HG02759 (cell line): ENCODE measurements at regions not wholly inside any gene's neighbourhood (a gene's known extent, or its start where the extent isn't known, plus 50 kb on each side); places are given as distances from the start of the nearest gene placed in this dataset.

ENCODE experiments used
- ATAC-seq: cut with Tn5 transposase; IDR thresholded peaks from one replicate; pipeline ENCODE4 v1.9.1; 2021; ENCODE audit warnings: mild to moderate bottlenecking, moderate library complexity; ENCODE audit not compliant: unreplicated experiment

DNA sequence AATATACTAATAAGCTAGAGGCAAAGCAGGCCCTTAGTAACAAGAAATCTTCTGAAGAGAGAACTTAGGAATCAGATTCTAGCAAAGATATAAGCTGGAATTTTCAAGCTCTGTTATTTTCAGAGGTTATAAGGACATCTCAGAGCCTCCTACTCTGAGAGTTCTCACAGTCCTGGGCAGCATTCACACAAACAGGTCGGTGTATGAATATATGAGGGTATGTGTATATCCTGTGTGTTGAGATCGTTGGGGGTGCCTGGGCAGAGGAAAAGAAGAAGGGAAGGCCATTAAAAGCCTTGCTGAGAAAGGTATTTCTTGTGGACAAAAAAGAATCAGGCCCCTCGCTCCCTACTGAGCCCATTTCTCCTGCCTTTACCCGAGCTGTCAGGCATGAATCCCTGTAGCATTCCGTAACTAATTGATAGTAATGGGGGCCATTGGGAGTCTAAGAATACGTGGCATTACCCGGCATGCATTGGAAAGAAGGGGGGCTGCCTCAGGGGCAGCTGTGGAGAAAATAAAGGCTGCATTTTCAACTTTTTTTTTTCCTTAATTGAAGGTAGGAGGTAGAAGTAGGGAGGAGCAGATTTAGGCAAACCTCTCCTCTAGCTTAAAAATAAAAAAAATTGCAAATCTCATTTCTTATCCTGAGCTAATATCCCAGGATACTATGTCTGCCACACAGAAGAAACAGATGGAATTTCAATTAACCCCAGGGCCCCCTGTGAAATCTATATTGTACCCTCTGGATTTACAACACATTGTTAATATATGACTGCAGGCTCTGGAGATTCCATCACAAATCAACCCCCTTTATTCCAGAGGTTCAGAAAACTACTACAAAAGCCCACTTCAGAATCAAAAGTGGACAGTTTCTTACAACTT lies 103.8 kb downstream of the GTPBP8 start:
- no peak for ATAC-seq

DNA sequence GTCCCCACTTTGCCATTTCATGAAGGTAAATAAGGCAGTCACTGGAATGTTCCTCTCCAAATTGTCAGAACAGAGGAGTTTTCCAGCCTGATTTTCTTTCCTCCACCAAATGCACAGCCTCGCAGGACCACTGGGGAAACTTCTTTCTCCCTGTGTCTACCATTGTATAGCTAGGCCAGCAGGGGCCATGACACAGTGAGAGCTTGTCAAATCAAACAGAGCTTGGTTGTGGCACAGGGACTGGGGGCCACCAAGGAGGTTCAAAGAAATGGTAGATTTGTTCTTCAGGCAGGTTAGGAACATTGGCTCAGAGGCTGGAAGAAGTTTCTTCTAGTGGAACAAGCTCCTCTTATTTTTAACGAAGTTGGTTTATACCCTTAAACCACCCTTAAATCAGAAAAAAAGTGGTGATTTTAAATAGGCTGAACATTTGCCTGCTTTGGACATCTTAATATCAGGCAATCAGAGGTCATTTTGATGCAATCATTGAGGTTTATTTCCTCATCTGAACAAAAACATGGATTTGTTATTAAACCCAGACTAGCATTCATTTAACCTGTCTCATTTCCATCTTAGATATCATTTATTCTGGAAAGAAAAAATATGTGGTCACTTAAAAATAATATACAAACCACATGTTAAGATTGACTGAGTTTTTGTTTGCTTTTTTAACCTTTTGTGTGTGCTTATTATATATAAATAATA lies 105.6 kb downstream of the GTPBP8 start:
- ATAC-seq: no peak

DNA sequence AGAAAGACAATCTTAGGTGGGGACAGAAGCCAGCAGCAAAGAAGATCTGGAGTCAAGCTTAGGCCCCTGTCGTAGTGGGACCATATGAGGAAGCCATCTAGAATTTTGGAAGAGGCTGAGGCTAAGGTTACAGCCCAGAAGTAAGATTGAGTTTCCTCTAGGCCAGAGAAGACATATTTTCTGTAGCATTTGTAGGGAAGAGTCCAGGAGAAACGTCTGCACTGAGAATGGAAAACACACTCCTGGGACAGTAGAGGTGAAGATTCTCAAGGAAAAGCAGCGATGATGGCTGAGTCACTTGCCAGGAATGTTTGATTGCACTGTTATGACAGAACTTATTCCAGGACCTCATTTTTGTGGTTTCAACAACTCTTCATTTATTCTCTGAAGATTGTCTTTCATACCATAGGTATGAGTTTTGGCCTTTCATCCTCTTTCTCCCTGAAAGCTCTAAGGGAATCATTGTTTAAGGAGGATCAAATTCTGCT lies 107.2 kb downstream of the GTPBP8 start:
- ATAC-seq: no peak

DNA sequence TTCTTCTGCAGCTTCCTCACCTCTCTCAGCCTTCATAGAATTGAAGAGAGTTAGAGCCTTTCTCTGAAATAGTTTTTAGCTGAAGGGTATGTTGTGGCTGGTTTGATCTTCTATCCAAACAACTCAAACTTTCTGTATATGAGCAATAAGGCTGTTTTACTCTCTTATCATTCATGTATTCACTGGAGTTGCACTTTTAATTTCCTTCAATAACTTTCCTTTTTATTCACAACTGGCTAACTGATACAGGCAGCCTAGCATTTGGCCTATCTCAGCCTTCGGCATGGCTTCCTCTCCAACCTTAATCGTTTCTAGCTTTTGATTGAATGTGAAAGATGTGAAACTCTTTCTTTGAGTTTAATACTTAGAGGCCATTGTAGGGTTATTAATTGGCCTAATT lies 109.3 kb downstream of the GTPBP8 start:
- ATAC-seq: no peak

DNA sequence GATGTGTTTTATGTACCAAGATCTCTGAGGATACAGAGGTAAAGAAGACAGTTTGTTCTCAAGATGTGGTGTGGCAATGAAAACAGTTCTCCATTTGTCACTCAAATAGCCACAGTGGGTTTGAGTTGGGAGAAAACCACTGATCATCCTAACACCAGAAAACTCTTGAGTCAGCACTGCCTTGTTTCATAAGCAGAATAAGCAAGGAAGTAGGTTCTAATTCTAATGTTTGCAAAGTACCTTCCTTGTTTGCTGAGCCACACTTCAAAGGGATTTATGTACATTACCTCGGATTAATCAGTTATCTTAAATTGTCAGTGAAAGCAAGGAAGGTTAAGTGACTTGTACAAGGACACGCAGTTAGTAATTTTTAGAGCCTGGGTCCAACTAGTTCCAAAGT lies 107.8 kb upstream of the BOC start:
- ATAC-seq: no peak

DNA sequence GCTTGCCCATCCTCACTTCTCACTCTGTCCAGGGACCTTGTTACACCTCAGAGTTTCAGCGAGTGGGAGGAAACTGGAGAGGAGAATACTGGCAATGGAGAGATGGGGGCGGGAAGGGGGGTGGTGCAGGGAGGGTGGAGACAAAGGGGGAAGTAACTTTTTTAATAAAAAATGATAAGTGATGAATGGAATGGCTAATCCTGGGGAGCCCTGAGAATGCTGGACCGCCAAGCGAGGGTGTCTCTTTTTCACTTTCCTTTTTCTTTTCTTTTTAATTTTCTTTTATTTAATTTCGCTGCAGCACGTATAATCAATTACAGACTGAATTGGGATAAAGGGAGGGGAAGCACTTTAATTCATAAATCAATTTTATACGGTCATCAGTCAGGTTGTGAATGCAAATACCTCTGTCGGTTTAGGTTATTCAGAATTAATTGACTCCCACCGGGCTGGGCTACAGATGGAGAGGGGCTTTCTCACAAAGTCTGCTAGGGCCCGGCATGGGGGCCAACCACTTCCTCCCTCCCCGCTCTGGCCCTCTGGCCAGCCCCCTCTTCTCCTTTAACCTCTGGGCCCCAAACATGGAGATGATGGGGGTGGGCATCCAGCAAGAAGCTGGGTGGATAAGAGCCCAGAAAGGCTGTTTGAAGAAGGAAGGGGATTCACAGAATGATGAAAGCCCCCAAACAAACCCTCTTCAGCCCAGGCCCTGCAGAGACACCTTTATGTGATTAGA lies 106.8 kb upstream of the BOC start:
- no peak for ATAC-seq

DNA sequence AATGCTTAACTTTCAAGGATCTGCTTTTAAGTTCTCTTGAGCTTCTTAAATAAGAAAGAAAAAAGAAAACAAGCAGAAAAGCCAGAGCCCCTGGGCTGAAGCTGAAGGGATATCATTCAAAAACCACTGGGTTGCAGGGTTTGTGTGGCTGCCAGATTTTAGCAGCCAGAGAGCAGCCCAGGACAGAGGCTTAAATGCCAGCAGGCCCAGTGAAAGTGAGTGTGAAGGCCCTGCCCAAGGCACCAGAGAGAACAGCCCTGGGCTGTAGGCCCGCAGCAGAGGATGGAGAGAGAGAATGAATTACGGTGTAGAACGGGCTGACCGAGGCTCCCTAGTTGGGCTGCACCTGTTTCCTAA lies 106.3 kb upstream of the BOC start:
- ATAC-seq: no peak

DNA sequence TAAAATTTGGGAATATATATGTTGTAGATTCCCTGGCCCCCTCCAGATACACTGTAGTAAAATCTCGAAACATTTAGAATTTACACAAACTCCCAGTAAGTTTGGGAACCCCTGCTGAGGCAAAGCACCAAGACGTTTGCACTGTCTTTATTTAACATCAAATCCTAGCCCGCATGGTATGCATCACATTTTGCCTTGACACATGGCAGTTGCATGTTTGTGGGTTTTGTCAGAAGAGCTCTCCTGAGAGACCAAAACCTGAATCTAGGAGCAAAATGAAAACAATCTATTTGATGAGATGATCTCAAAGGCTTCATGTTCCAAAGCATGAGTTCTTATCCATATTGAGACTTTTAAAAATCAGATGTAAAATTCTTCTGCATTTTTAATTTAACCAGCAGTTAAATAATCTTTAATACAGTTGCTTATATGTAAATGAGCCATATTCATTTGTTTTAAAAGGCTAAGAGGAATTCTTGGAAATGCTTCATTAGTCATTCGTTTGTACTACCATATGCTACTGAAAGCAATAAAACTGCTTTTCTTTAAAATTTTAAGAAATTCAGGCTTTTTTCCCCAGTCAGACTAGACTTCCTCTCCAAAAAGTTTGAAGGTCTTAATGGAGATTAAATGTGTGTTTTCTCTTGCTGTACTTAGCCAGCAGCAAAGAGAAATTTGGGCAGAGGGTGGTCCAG lies 105.2 kb upstream of the BOC start:
- no peak for ATAC-seq

DNA sequence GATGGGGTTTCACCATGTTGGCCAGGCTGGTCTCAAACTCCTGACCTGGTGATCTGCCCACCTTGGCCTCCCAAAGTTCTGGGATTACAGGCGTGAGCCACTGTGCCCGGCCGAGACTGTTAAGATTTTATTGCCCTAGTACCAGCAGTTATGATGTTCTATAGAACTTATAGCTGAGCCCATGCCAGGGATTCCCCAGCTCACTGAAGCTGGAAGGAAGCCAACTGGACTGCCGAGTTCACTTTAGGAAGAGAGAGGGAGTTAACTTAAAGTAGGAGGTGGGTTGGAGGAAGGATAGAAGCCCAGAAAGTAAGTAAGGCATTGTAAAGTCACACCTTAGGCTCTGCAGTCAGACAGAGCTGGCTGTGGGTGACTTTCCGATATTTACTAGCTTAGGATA lies 101.1 kb upstream of the BOC start:
- ATAC-seq: no peak

DNA sequence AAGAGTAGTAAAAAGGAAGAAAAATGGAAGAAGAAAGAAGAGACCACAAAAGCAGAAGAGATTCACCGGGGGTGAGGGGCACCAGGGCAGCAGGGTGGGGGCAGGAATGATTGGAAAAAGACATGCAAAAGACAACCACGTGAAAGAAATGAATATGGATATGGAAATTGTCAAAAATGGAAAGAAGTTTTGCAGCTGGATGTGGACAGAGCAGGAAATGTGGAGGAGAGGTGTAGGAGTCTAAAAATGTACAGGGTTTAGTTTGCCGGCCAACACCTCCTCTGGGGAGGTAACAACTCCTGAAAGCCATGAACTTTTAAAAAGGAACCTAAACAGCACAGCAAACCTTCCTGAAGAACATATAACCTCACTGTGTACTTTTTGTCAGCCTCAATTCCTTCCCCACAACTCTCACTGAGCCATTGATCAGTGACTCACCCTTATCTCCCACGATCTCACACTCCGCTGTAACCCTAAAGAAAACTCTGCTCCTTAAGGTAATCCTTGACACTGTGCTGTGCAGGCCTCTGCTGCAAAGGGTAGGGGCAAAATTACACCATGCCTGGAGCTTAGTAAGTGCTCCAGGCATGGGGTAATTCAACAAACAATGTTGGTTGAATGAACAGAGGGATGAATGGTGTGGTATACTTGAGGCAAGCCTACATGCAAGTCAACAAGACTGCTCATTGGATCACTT lies 100.2 kb upstream of the BOC start:
- no peak for ATAC-seq

DNA sequence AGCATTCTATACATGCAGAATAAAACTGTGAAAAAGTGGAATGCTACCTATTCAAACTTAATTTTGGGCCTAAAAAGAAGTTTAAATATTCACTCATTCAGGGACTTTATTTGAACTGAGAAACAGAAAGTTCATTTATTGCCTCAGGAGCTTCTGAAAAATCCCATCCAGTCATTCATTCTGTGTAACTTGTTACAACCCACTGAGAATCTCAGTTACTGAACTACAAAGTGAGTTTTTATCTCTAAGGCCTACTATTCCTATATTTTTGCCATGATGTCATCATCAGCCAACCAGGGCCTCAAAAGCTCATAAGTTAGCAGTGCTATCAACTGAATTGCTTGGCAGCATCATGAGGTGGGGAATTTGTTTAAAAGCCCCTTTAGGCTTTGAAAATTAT lies 98.0 kb upstream of the BOC start:
- ATAC-seq: no peak

DNA sequence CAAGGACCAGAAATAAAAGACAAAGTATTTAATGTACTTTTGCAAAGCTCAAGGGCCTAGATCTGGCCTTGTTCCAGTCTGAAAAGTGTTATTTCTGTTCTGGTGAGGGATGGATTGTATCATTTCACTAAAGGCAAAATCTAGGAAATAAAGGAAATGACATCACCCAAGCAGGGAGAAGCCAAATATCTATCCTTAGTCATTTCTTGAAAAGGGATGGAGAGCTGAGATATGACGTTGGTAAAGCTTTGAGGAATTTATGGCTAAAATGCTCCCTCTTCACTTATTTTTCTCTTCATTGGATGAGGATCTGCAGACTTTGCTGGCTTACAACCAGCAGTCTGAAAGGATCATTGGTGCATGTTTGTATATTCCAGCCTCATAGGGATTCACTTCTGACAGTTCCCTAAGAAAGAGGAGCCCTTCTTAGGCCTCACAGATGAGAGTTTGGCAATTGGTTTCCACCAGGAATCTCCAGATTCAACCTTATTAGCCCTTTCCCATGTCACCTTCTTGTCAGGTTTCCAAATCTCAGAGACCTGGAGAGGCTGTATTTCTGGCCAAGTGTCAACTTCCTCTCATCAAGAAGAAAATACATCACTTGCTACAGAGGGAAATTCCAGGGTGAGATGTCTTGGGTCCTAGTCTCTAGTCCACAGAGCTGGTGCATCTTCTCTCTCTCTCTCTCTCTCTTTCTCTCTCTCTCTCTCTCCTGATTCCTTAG lies 93.7 kb upstream of the BOC start:
- ATAC-seq: no peak

DNA sequence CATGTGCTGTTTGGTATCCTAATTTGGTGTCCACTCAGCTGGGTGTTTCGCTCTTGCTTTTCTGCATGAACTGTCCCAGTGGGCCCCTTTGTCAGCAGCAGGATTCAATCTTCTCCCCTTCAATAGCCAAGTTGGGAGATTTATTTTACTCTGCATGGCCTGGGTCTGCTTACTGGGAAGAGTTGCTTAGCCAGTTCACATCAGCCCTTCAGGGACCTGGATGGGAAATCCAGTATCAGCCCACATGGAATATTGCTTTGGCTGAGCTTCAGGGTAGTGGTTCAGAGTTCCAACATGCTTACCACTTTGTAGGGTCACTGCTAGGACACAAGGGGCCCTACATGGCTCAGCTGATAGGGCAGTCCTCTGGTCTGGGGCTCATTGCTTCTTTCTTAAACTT lies 93.0 kb upstream of the BOC start:
- no peak for ATAC-seq

DNA sequence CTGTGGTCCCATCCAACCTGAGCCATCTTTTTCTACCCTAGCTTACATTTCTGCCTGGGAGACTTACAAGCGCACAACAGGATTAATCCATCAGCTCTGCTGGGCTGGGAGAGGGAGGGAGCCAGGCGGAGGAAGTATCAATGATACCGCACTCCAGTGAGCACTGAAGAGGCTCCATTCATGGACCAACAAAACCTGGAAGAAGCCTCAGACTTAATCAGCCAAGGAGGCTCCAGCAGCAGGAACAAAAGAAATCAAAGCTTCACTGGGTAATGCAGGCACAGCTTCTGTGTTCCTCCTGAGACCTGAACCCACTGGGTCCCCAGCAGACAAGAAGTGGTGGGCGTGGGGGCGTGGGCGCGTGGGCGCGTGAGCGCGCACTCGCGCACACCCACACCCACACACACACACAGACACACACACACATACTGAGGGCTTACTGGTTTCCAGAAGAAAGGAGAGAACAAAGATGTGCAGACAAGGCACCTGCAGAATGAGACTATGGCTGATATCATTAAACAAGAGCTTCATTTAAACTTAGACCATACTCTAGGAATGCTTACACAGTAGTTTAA lies 87.0 kb upstream of the BOC start:
- no peak for ATAC-seq

DNA sequence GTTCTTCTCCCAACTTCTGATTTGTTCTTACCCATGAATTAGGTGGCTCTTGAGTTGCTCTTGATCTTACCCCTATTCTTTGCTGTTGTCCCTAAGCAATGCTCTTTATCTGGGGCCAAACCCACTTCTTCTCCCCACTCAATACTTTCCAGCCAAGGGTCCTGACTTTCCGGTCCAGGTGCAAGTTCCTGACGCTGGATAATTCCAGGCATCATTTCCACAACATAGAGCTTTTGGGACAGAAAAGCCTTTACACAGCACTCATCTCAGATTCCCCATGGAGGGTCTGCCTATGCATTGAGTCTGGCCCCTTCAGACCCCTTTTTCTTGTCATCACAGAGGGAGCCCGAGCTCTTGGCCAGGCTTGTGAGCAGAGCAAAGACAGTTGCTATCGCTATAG lies 85.4 kb upstream of the BOC start:
- ATAC-seq: no peak

DNA sequence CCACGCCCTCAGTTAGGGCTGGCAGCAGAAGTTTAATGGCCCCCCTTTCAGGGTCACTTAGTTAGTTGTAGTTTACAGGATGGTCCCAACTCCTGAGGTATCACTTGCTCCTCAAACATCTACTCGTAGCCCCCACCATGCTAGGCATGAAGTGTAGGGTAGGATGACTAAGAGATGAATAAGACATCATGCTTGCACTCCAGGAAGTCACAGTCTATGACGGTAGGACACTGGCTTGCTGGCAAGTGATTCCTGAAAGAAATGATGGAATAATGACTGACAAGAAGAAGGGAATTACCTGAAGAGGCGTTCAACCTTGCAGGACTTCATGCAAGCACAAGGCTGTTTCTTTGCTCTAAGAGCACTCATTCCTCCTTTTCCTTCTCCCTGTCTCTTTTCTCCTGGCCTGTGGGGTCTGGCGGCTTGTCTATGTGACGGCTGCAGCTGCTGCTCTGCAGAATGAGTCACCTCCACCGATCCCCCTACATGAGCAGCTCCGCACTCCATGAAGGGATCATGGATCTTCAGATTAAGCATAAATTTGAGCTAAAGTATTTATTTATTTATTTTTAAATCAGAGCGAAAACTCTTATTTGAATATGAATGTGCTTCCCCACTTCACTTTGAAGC lies 82.9 kb upstream of the BOC start:
- no peak for ATAC-seq

DNA sequence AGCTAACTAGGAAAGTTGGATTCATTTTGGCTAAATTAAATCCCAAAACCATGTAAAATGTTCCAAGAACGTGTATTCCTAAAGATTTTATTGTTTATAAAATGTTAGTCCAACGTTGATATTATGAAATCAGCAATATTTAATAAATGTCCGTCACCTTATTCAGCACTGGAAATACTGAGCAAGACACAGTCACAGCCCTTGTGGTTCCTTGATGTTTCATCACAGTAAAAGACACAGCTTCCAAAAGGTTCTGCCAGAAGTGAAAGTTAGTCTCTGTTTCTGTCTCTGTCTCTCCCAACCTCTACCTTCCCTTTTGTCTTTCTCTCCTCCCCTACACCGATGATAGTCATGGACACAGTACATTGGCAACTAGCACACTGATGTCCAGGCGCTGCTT lies 82.2 kb upstream of the BOC start:
- no peak for ATAC-seq

DNA sequence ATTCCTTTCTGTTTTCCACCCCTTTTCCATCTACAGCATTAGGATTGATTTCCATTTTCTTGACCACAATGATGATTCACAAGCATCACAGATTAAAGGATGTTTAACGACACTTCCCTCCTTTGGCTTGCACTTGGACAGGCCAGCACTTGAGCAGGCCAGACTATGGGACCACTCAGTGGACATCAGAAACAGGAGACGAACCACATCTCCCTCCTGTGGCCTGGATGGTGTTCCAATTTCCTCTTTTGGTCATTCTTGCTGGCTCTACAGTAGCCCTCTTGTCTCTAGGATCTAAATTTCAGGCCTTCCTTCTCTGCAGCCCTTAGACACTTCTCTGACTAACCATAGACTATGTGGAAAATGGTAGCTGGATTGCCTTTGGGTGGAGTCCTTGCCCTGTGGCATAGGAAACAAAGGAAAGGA lies 78.8 kb upstream of the BOC start:
- no peak for ATAC-seq

DNA sequence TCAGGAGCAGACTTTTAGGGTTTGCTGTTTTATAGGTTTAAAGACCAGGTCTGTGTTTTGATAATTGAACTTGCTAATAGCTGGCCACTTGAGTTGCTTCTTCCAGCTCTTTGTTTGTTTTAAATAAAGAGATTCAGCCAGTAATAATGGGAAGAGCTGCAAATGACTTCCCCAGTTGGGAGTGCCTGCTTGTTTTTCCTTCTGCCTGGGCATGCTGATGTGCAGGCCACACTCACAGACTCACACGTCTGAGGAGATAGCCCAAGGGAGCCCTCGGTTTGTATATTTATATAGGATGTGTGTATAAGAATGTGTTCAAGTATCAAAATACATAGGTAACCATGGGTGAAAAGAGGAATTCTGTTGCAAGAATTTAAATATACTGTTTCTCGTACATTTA lies 78.2 kb upstream of the BOC start:
- ATAC-seq: no peak
